Neural cell (in vitro differentiated cells): ENCODE measurements at regions not wholly inside any gene's neighbourhood (a gene's known extent, or its start where the extent isn't known, plus 50 kb on each side); places are given as distances from the start of the nearest gene placed in this dataset.

ENCODE experiments used
- H2AFZ ChIP-seq: fragments of 200-600, 300-800 bp; sonication (generic), shearing (Covaris generic); 2 replicates; pipeline ENCODE4 v1.6.0; 2014; ENCODE audit warnings: low read depth, mild to moderate bottlenecking, antibody characterized with exemption, low read length, moderate library complexity
- H3F3A ChIP-seq: fragments of 200-600 bp; shearing (Covaris generic); 2 replicates; pipeline ENCODE4 v1.6.1; 2016; ENCODE audit warnings: mild to moderate bottlenecking, moderate library complexity, mixed read lengths, antibody characterized with exemption, low read length; ENCODE audit not compliant: insufficient read depth, poor library complexity, severe bottlenecking
- H3K27ac ChIP-seq: fragments of 200-600, 300-800 bp; sonication (generic), shearing (Covaris generic); 2 replicates; pipeline ENCODE4 v1.5.1; 2014; ENCODE audit warnings: mild to moderate bottlenecking, low read length, moderate library complexity
- H3K27me3 ChIP-seq: fragments of 300-800, 200-600 bp; sonication (generic), shearing (Covaris generic); 2 replicates; pipeline ENCODE4 v1.6.0; 2014; ENCODE audit warnings: mild to moderate bottlenecking, low read depth, low read length, moderate library complexity; ENCODE audit not compliant: insufficient read depth
- H3K36me3 ChIP-seq: fragments of 300-800, 200-600 bp; sonication (generic), shearing (Covaris generic); 2 replicates; pipeline ENCODE4 v1.5.1; 2014; ENCODE audit warnings: mild to moderate bottlenecking, antibody characterized with exemption, low read length, moderate library complexity; ENCODE audit not compliant: insufficient read depth
- H3K4me2 ChIP-seq: fragments of 300-800, 200-600 bp; sonication (generic), shearing (Covaris generic); 2 replicates; pipeline ENCODE4 v1.6.0; 2014; ENCODE audit warnings: mild to moderate bottlenecking, low read length
- H3K4me3 ChIP-seq: fragments of 300-800, 200-600 bp; sonication (generic), shearing (Covaris generic); 2 replicates; pipeline ENCODE4 v1.5.1; 2014; ENCODE audit warnings: mild to moderate bottlenecking, low read length, moderate library complexity
- H3K79me2 ChIP-seq: fragments of 200-600 bp; shearing (Covaris generic); replicated peaks from 2 replicates; pipeline ENCODE4 v1.6.0; 2014; ENCODE audit warnings: mild to moderate bottlenecking, low read length, moderate library complexity; ENCODE audit not compliant: insufficient read depth
- H3K9ac ChIP-seq: fragments of 300-800, 200-600 bp; sonication (generic), shearing (Covaris generic); 2 replicates; pipeline ENCODE4 v1.6.1; 2016; ENCODE audit warnings: mild to moderate bottlenecking, low read length, mixed read lengths
- H3K9me2 ChIP-seq: fragments of 200-600 bp; shearing (Covaris generic); 2 replicates; pipeline ENCODE4 v1.6.1; 2016; ENCODE audit warnings: mild to moderate bottlenecking, low read length, mixed read lengths; ENCODE audit not compliant: insufficient read depth
- H3K9me3 ChIP-seq: fragments of 200-600, 300-800 bp; sonication (generic), shearing (Covaris generic); 2 replicates; pipeline ENCODE4 v1.6.1; 2016; ENCODE audit warnings: mild to moderate bottlenecking, mixed run types, low read length, moderate library complexity, mixed read lengths
- H4K20me1 ChIP-seq: fragments of 200-600 bp; shearing (Covaris generic); 2 replicates; pipeline ENCODE4 v1.6.1; 2016; ENCODE audit warnings: mild to moderate bottlenecking, mixed run types; ENCODE audit not compliant: insufficient read depth
- EP300 ChIP-seq: fragments of 450-650 bp; conservative IDR thresholded peaks from 2 replicates; pipeline ENCODE4 v1.6.1; 2014; ENCODE audit warnings: antibody characterized with exemption, mild to moderate bottlenecking, moderate library complexity; ENCODE audit not compliant: poor library complexity, severe bottlenecking
- EZH2 ChIP-seq: fragments of 200-600, 300-800 bp; shearing (Covaris generic), sonication (generic); IDR thresholded peaks from 2 replicates; pipeline ENCODE4 v1.6.1; 2014; ENCODE audit warnings: antibody characterized with exemption, low read length, borderline replicate concordance, mild to moderate bottlenecking; ENCODE audit not compliant: insufficient read depth, poor library complexity, severe bottlenecking
- MXI1 ChIP-seq: fragments of 450-650 bp; conservative IDR thresholded peaks from 2 replicates; pipeline ENCODE4 v1.6.1; 2014; ENCODE audit warnings: antibody characterized with exemption, mild to moderate bottlenecking; ENCODE audit not compliant: poor library complexity, severe bottlenecking
- POLR2AphosphoS5 ChIP-seq: IDR thresholded peaks from 2 replicates; pipeline ENCODE4 v1.6.1; 2012
- RAD21 ChIP-seq: fragments of 450-650 bp; conservative IDR thresholded peaks from 2 replicates; pipeline ENCODE4 v1.6.1; 2014; ENCODE audit warnings: antibody characterized with exemption, mild to moderate bottlenecking, moderate library complexity
- REST ChIP-seq: IDR thresholded peaks from 2 replicates; pipeline ENCODE4 v1.6.1; 2012; ENCODE audit warnings: borderline replicate concordance
- SMC3 ChIP-seq: fragments of 450-650 bp; conservative IDR thresholded peaks from 2 replicates; pipeline ENCODE4 v1.6.1; 2014; ENCODE audit warnings: antibody characterized with exemption, mild to moderate bottlenecking, moderate library complexity; ENCODE audit not compliant: poor library complexity
- TAF1 ChIP-seq: IDR thresholded peaks from 2 replicates; pipeline ENCODE4 v1.6.1; 2012; ENCODE audit warnings: low read depth
- TF ChIP-seq, protein P1 (sequence below): fragments of 450-650 bp; IDR thresholded peaks from 2 replicates; pipeline ENCODE4 v1.5.1; 2014; ENCODE audit warnings: antibody characterized with exemption, mild to moderate bottlenecking, moderate library complexity; ENCODE audit not compliant: poor library complexity, severe bottlenecking

GRCh38 chr21:35603494-35603893 is 456.8 kb downstream of the SETD4 start:
- H3K36me3 ChIP-seq, result no peaks in the 10 kb centered on the region
- H3K4me2 ChIP-seq, result no peak overlapping the region
- no peaks in the 10 kb centered on the region for H4K20me1 ChIP-seq
- H3K9ac ChIP-seq, result no peak overlapping the region
- H3K27me3 ChIP-seq, result no peaks in the 10 kb centered on the region
- H3K79me2 ChIP-seq, result no peaks in the 10 kb centered on the region
- H3K9me2 ChIP-seq, result no peaks in the 10 kb centered on the region
- H3K4me3 ChIP-seq, result no peak overlapping the region
- TF ChIP-seq RAD21, result no peak
- no peak for TF ChIP-seq REST
- no peak for TF ChIP-seq EP300
- TF ChIP-seq TAF1, result no peak
- no peak for TF ChIP-seq SMC3
- no peak for TF ChIP-seq POLR2AphosphoS5
- TF ChIP-seq MXI1, result no peak
- TF ChIP-seq, protein P1, sequence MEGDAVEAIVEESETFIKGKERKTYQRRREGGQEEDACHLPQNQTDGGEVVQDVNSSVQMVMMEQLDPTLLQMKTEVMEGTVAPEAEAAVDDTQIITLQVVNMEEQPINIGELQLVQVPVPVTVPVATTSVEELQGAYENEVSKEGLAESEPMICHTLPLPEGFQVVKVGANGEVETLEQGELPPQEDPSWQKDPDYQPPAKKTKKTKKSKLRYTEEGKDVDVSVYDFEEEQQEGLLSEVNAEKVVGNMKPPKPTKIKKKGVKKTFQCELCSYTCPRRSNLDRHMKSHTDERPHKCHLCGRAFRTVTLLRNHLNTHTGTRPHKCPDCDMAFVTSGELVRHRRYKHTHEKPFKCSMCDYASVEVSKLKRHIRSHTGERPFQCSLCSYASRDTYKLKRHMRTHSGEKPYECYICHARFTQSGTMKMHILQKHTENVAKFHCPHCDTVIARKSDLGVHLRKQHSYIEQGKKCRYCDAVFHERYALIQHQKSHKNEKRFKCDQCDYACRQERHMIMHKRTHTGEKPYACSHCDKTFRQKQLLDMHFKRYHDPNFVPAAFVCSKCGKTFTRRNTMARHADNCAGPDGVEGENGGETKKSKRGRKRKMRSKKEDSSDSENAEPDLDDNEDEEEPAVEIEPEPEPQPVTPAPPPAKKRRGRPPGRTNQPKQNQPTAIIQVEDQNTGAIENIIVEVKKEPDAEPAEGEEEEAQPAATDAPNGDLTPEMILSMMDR, result no peak
- no peak for TF ChIP-seq EZH2
- no peak overlapping the region for H3K27ac ChIP-seq
- no peaks in the 10 kb centered on the region for H3K9me3 ChIP-seq
- H2AFZ ChIP-seq, result no peak overlapping the region
- no peaks in the 10 kb centered on the region for H3F3A ChIP-seq

- no peak overlapping the region for H2AFZ ChIP-seq
- H3K79me2 ChIP-seq, result no peaks in the 10 kb centered on the region
- H4K20me1 ChIP-seq, result no peaks in the 10 kb centered on the region
- TF ChIP-seq TAF1, result no peak
- TF ChIP-seq, protein P1, result no peak
- no peak for TF ChIP-seq REST
- no peak for TF ChIP-seq MXI1
- no peak for TF ChIP-seq EZH2
- no peak for TF ChIP-seq EP300
- no peaks in the 10 kb centered on the region for H3F3A ChIP-seq
- no peaks in the 10 kb centered on the region for H3K36me3 ChIP-seq
- H3K4me2 ChIP-seq, result no peak overlapping the region
- no peak overlapping the region for H3K27ac ChIP-seq
- no peaks in the 10 kb centered on the region for H3K27me3 ChIP-seq
- no peak overlapping the region for H3K9ac ChIP-seq
- no peak overlapping the region for H3K4me3 ChIP-seq
- H3K9me3 ChIP-seq, result no peaks in the 10 kb centered on the region
- no peaks in the 10 kb centered on the region for H3K9me2 ChIP-seq
Observed at GRCh38 chr21:35602811-35603362, 457.4 kb downstream of the SETD4 start.
